Gastrocnemius medialis (tissue), 4 donors: ENCODE measurements at regions not wholly inside any gene's neighbourhood (a gene's known extent, or its start where the extent isn't known, plus 50 kb on each side); places are given as distances from the start of the nearest gene placed in this dataset.

Experiments used
- ATAC-seq, 2 donors: fragments of 150-250 bp; one replicate each; pipeline ENCODE4 v1.9.1; 2016
- DNase-seq, 2 donors: peaks; one replicate each; pipeline ENCODE4 v3.0.0-alpha.2; 2019
- H3K27ac ChIP-seq, 4 donors: fragments of 200-600 bp; sonication (generic); 1 replicate in 1 of 4; 2 replicates in 3 of 4; pipeline ENCODE4 v1.5.1; 2016 to 2018; ENCODE audit warnings: mild to moderate bottlenecking in 2 of 4, moderate library complexity in 1 of 4
- H3K27me3 ChIP-seq, 3 donors: fragments of 200-600 bp; sonication (generic) in 2 of 3; 1 replicate in 1 of 3; 2 replicates in 2 of 3; pipeline versions ENCODE4 v1.5.1 to v1.6.0; 2016 to 2019; ENCODE audit warnings: mild to moderate bottlenecking in 1 of 3, moderate library complexity in 1 of 3
- H3K36me3 ChIP-seq, 2 donors: fragments of 200-600 bp; sonication (generic) in 1 of 2; one replicate each; pipeline ENCODE4 v1.5.1; 2017 to 2018
- H3K4me1 ChIP-seq, 2 donors: fragments of 200-600 bp; sonication (generic) in 1 of 2; one replicate each; pipeline ENCODE4 v1.5.1; 2016 to 2017; ENCODE audit warnings: mild to moderate bottlenecking in 2 of 2
- H3K4me3 ChIP-seq, 4 donors: fragments of 200-600 bp; sonication (generic) in 3 of 4; 1 replicate in 1 of 4; 2 replicates in 3 of 4; pipeline ENCODE4 v1.5.1; 2016 to 2019; ENCODE audit warnings: mild to moderate bottlenecking in 2 of 4
- H3K9me3 ChIP-seq, 3 donors: fragments of 200-600 bp; sonication (generic) in 2 of 3; 1 replicate in 1 of 3; 2 replicates in 2 of 3; pipeline ENCODE4 v1.5.1; 2016 to 2019
- CTCF ChIP-seq, 5 experiments: fragments of 450-650 bp in 3 of 5; fragments of 200-600 bp in 2 of 5; sonication (generic) in 2 of 5; IDR thresholded peaks in 4 of 5; conservative IDR thresholded peaks in 1 of 5; 1 replicate in 4 of 5; 2 replicates in 1 of 5; pipeline ENCODE4 v1.5.1; 2016 to 2019; ENCODE audit warnings: antibody characterized with exemption in 5 of 5, mild to moderate bottlenecking in 3 of 5, moderate library complexity in 3 of 5
- POLR2A ChIP-seq, 2 donors: fragments of 450-650 bp; IDR thresholded peaks; one replicate each; pipeline ENCODE4 v1.6.1; 2017; ENCODE audit warnings: antibody characterized with exemption in 2 of 2, mild to moderate bottlenecking in 2 of 2, moderate library complexity in 2 of 2
- in situ Hi-C, 4 donors: fragments of 200-750 bp; cut with MboI; loops; one replicate each; pipeline versions ENCODE4 v1.15.0 to v1.8.0; 2017; ENCODE audit warnings: low sequenced_read_pairs in 4 of 4
- intact Hi-C: fragments of 100-400 bp; cut with DNase I; formaldehyde crosslinking; loops from one replicate; pipeline ENCODE4 v1.15.1; 2023; ENCODE audit warnings: low total_unique reads

GRCh38 chr1:200354243-200354642 is 55.6 kb downstream of the ZNF281 start:
- Histone ChIP-seq H3K36me3 (no peaks in the 10 kb centered on the region), H3K27me3 (no peaks in the 10 kb centered on the region), H3K4me1 (no peaks in the 10 kb centered on the region), H3K9me3 (no peaks in the 10 kb centered on the region), H3K27ac (no peak overlapping the region), H3K4me3 (no peak overlapping the region)
- intact Hi-C loops = no loop called here
- ATAC-seq (no peak), DNase-seq (no peak)
- TF ChIP-seq CTCF (IDR thresholded peaks at IDR 0.05 in 4 of 5, conservative IDR thresholded peaks at IDR 0.05 in 1 of 5) (no peak), POLR2A (IDR thresholded peaks at IDR 0.05) (no peak)
- in situ Hi-C loops = no loop called here

GRCh38 chr1:200353232-200353631 is 56.6 kb downstream of the ZNF281 start:
- Histone ChIP-seq H3K27me3 (no peaks in the 10 kb centered on the region), H3K4me1 (no peaks in the 10 kb centered on the region), H3K36me3 (no peaks in the 10 kb centered on the region), H3K9me3 (no peaks in the 10 kb centered on the region), H3K4me3 (no peak overlapping the region), H3K27ac (no peak overlapping the region)
- no peak for TF ChIP-seq CTCF (IDR thresholded peaks at IDR 0.05 in 4 of 5, conservative IDR thresholded peaks at IDR 0.05 in 1 of 5)
- TF ChIP-seq POLR2A (IDR thresholded peaks at IDR 0.05) = no peak
- in situ Hi-C loops (no loop called here), intact Hi-C loops (no loop called here)
- no peak for DNase-seq
- ATAC-seq = no peak

- H3K4me3 ChIP-seq = no peak overlapping the region
- no peaks in the 10 kb centered on the region for H3K27me3 ChIP-seq
- DNase-seq (no peak), ATAC-seq (no peak)
- intact Hi-C loops (no loop called here), in situ Hi-C loops (no loop called here)
- no peak for TF ChIP-seq POLR2A (IDR thresholded peaks at IDR 0.05)
- TF ChIP-seq CTCF (IDR thresholded peaks at IDR 0.05 in 4 of 5, conservative IDR thresholded peaks at IDR 0.05 in 1 of 5) = no peak
- no peaks in the 10 kb centered on the region for H3K4me1 ChIP-seq
- H3K36me3 ChIP-seq = no peaks in the 10 kb centered on the region
- H3K9me3 ChIP-seq = no peaks in the 10 kb centered on the region
- H3K27ac ChIP-seq = no peak overlapping the region
These were observed 57.8 kb downstream of the ZNF281 start for GRCh38 chr1:200351826-200352549.

- TF ChIP-seq POLR2A (IDR thresholded peaks at IDR 0.05) (no peak), CTCF (IDR thresholded peaks at IDR 0.05 in 4 of 5, conservative IDR thresholded peaks at IDR 0.05 in 1 of 5) (no peak)
- in situ Hi-C loops = no loop called here
- H3K4me1 ChIP-seq = no peaks in the 10 kb centered on the region
- H3K27me3 ChIP-seq = no peaks in the 10 kb centered on the region
- H3K9me3 ChIP-seq = no peaks in the 10 kb centered on the region
- H3K27ac ChIP-seq = no peak overlapping the region
- H3K36me3 ChIP-seq = no peaks in the 10 kb centered on the region
- ATAC-seq = no peak
- no peak overlapping the region for H3K4me3 ChIP-seq
- DNase-seq = no peak
- intact Hi-C loops = no loop called here
These were observed 58.4 kb downstream of the ZNF281 start for GRCh38 chr1:200351425-200351824.

- intact Hi-C loops = no loop called here
- ATAC-seq (no peak), DNase-seq (no peak)
- H3K27me3 ChIP-seq = no peaks in the 10 kb centered on the region
- H3K4me1 ChIP-seq = no peaks in the 10 kb centered on the region
- in situ Hi-C loops = no loop called here
- no peaks in the 10 kb centered on the region for H3K36me3 ChIP-seq
- H3K27ac ChIP-seq = no peak overlapping the region
- no peaks in the 10 kb centered on the region for H3K9me3 ChIP-seq
- H3K4me3 ChIP-seq = no peak overlapping the region
- TF ChIP-seq POLR2A (IDR thresholded peaks at IDR 0.05) (no peak), CTCF (IDR thresholded peaks at IDR 0.05 in 4 of 5, conservative IDR thresholded peaks at IDR 0.05 in 1 of 5) (no peak)
These were observed 63.1 kb downstream of the ZNF281 start for GRCh38 chr1:200346700-200347099.
